GDM1 (cell line): ENCODE measurements at regions not wholly inside any gene's neighbourhood (a gene's known extent, or its start where the extent isn't known, plus 50 kb on each side); places are given as distances from the start of the nearest gene placed in this dataset.

Experiments used
- DNase-seq: peaks from one replicate; lab custom pipeline; 2025; lab: John Stamatoyannopoulos, UW

GRCh38 chr10:7027913-7028808 lies 382.7 kb downstream of the SFMBT2 start:
- DNase-seq, result peak; percentile 37

- DNase-seq, result no peak
These were observed 383.5 kb downstream of the SFMBT2 start for GRCh38 chr10:7027237-7027912.

- no peak for DNase-seq
These were observed 384.0 kb downstream of the SFMBT2 start for GRCh38 chr10:7026818-7027217.

- DNase-seq, result no peak
These were observed 385.5 kb downstream of the SFMBT2 start for GRCh38 chr10:7025296-7025695.

- no peak for DNase-seq
These were observed 395.4 kb downstream of the SFMBT2 start for GRCh38 chr10:7015457-7015856.

- no peak for DNase-seq
These were observed 396.1 kb downstream of the SFMBT2 start for GRCh38 chr10:7014721-7015120.

GRCh38 chr10:7011994-7012393 lies 398.8 kb downstream of the SFMBT2 start:
- no peak for DNase-seq

GRCh38 chr10:7008645-7009044 lies 402.2 kb downstream of the SFMBT2 start:
- no peak for DNase-seq

- no peak for DNase-seq
These were observed 403.1 kb downstream of the SFMBT2 start for GRCh38 chr10:7007600-7008190.

- DNase-seq, result no peak
These were observed 404.3 kb downstream of the SFMBT2 start for GRCh38 chr10:7006566-7006965.

GRCh38 chr10:7003831-7004395 lies 406.9 kb downstream of the SFMBT2 start:
- peak; percentile 43 for DNase-seq

GRCh38 chr10:7000061-7000460 lies 410.8 kb downstream of the SFMBT2 start:
- no peak for DNase-seq

- no peak for DNase-seq
These were observed 411.5 kb downstream of the SFMBT2 start for GRCh38 chr10:6999232-6999925.

- no peak for DNase-seq
These were observed 413.3 kb downstream of the SFMBT2 start for GRCh38 chr10:6997509-6997908.

- DNase-seq, result no peak
These were observed 414.4 kb downstream of the SFMBT2 start for GRCh38 chr10:6996431-6996830.

GRCh38 chr10:6995831-6996230 lies 415.0 kb downstream of the SFMBT2 start:
- DNase-seq, result no peak

- no peak for DNase-seq
These were observed 415.3 kb upstream of the PRKCQ start for GRCh38 chr10:6995341-6995740.

GRCh38 chr10:6990891-6991290 lies 410.8 kb upstream of the PRKCQ start:
- DNase-seq, result peak; percentile 18

- DNase-seq, result peak; percentile 17
These were observed 408.6 kb upstream of the PRKCQ start for GRCh38 chr10:6988654-6989053.

- no peak for DNase-seq
These were observed 407.5 kb upstream of the PRKCQ start for GRCh38 chr10:6987536-6987945.

- DNase-seq, result no peak
These were observed 406.9 kb upstream of the PRKCQ start for GRCh38 chr10:6986927-6987326.

GRCh38 chr10:6985644-6986043 lies 405.6 kb upstream of the PRKCQ start:
- no peak for DNase-seq
